ENCODE measurements at regions not wholly inside any gene's neighbourhood (a gene's known extent, or its start where the extent isn't known, plus 50 kb on each side); places are given as distances from the start of the nearest gene placed in this dataset.

- no peak overlapping the region for H3K4me3 ChIP-seq (ENCODE audit: low read depth, low read length)
- no peak for DNase-seq (ENCODE audit: low read depth, low spot score)
- H3K9me3 ChIP-seq (ENCODE audit: control insufficient read depth, insufficient read depth, low read length) = no peaks in the 10 kb centered on the region
- peaks cover 54% of the 10 kb centered on the region for H3K27me3 ChIP-seq (ENCODE audit: control insufficient read depth, insufficient read depth, low read length)
- POLR2A ChIA-PET = no interaction called here
- TF ChIP-seq CTCF (IDR thresholded peaks at IDR 0.05; ENCODE audit: low read depth, low read length) = no peak
- CTCF ChIA-PET = no interaction called here
- H3K27ac ChIP-seq (ENCODE audit: low read depth, low read length) = no peak overlapping the region
Observed at GRCh38 chr15:69666441-69666882, 213.8 kb downstream of the RPLP1 start.

- Histone ChIP-seq H3K27me3 (ENCODE audit: control insufficient read depth, insufficient read depth, low read length) (peaks cover 54% of the 10 kb centered on the region), H3K9me3 (ENCODE audit: control insufficient read depth, insufficient read depth, low read length) (no peaks in the 10 kb centered on the region), H3K4me3 (ENCODE audit: low read depth, low read length) (no peak overlapping the region), H3K27ac (ENCODE audit: low read depth, low read length) (no peak overlapping the region)
- CTCF ChIA-PET = no interaction called here
- TF ChIP-seq CTCF (IDR thresholded peaks at IDR 0.05; ENCODE audit: low read depth, low read length) = no peak
- no peak for DNase-seq (ENCODE audit: low read depth, low spot score)
- POLR2A ChIA-PET = no interaction called here
Observed at GRCh38 chr15:69666921-69667811, 214.5 kb downstream of the RPLP1 start.

GRCh38 chr15:69668039-69668705, 215.6 kb downstream of the RPLP1 start:
- H3K4me3 ChIP-seq (ENCODE audit: low read depth, low read length) = no peak overlapping the region
- no peak for TF ChIP-seq CTCF (IDR thresholded peaks at IDR 0.05; ENCODE audit: low read depth, low read length)
- CTCF ChIA-PET = no interaction called here
- H3K27me3 ChIP-seq (ENCODE audit: control insufficient read depth, insufficient read depth, low read length) = peaks cover 50% of the 10 kb centered on the region
- no peak overlapping the region for H3K27ac ChIP-seq (ENCODE audit: low read depth, low read length)
- DNase-seq (ENCODE audit: low read depth, low spot score) = no peak
- no peaks in the 10 kb centered on the region for H3K9me3 ChIP-seq (ENCODE audit: control insufficient read depth, insufficient read depth, low read length)
- POLR2A ChIA-PET = no interaction called here

- Histone ChIP-seq H3K27ac (ENCODE audit: low read depth, low read length) (no peak overlapping the region), H3K9me3 (ENCODE audit: control insufficient read depth, insufficient read depth, low read length) (no peaks in the 10 kb centered on the region), H3K27me3 (ENCODE audit: control insufficient read depth, insufficient read depth, low read length) (peaks cover 42% of the 10 kb centered on the region), H3K4me3 (ENCODE audit: low read depth, low read length) (no peak overlapping the region)
- DNase-seq (ENCODE audit: low read depth, low spot score) = no peak
- POLR2A ChIA-PET = no interaction called here
- CTCF ChIA-PET = no interaction called here
- no peak for TF ChIP-seq CTCF (IDR thresholded peaks at IDR 0.05; ENCODE audit: low read depth, low read length)
Observed at GRCh38 chr15:69668963-69669362, 216.3 kb downstream of the RPLP1 start.

- ChIA-PET POLR2A (no interaction called here), CTCF (no interaction called here)
- no peak overlapping the region for H3K4me3 ChIP-seq (ENCODE audit: low read depth, low read length)
- no peak for TF ChIP-seq CTCF (IDR thresholded peaks at IDR 0.05; ENCODE audit: low read depth, low read length)
- H3K27me3 ChIP-seq (ENCODE audit: control insufficient read depth, insufficient read depth, low read length) = peaks cover 38% of the 10 kb centered on the region
- no peak for DNase-seq (ENCODE audit: low read depth, low spot score)
- H3K9me3 ChIP-seq (ENCODE audit: control insufficient read depth, insufficient read depth, low read length) = no peaks in the 10 kb centered on the region
- no peak overlapping the region for H3K27ac ChIP-seq (ENCODE audit: low read depth, low read length)
Observed at GRCh38 chr15:69669446-69669845, 216.8 kb downstream of the RPLP1 start.

Data from AG04450 (cell line).